HEK293T (cell line): ENCODE measurements at regions not wholly inside any gene's neighbourhood (a gene's known extent, or its start where the extent isn't known, plus 50 kb on each side); places are given as distances from the start of the nearest gene placed in this dataset.

Experiments used
- ARNT ChIP-seq: fragments of 450-650 bp; IDR thresholded peaks from 2 replicates; pipeline ENCODE4 v1.6.1; 2017; ENCODE audit warnings: mild to moderate bottlenecking
- BHLHE40 ChIP-seq: fragments of 450-650 bp; IDR thresholded peaks from 2 replicates; pipeline ENCODE4 v1.6.1; 2016; ENCODE audit warnings: mild to moderate bottlenecking, moderate library complexity, borderline replicate concordance
- CTBP1 ChIP-seq: fragments of 450-650 bp; IDR thresholded peaks from 2 replicates; pipeline ENCODE4 v1.6.1; 2016; ENCODE audit warnings: borderline replicate concordance
- FOXA1 ChIP-seq: fragments of 450-650 bp; IDR thresholded peaks from 2 replicates; pipeline ENCODE4 v1.6.1; 2016; ENCODE audit warnings: mild to moderate bottlenecking
- FOXK2 ChIP-seq: fragments of 450-650 bp; IDR thresholded peaks from 2 replicates; pipeline ENCODE4 v1.6.1; 2016; ENCODE audit warnings: mild to moderate bottlenecking
- FOXM1 ChIP-seq: fragments of 450-650 bp; IDR thresholded peaks from 2 replicates; pipeline ENCODE4 v1.6.1; 2017; ENCODE audit warnings: mild to moderate bottlenecking, borderline replicate concordance
- NFRKB ChIP-seq: fragments of 450-650 bp; IDR thresholded peaks from 2 replicates; pipeline ENCODE4 v1.6.1; 2016; ENCODE audit warnings: mild to moderate bottlenecking, moderate library complexity
- SP1 ChIP-seq: fragments of 450-650 bp; IDR thresholded peaks from 2 replicates; pipeline ENCODE4 v1.6.1; 2017
- SUZ12 ChIP-seq: fragments of 450-650 bp; IDR thresholded peaks from 2 replicates; pipeline ENCODE4 v1.6.1; 2016; ENCODE audit warnings: mild to moderate bottlenecking
- TARDBP ChIP-seq: fragments of 450-650 bp; IDR thresholded peaks from 2 replicates; pipeline ENCODE4 v1.6.1; 2016
- ZNF384 ChIP-seq: fragments of 450-650 bp; IDR thresholded peaks from 2 replicates; pipeline ENCODE4 v1.6.1; 2016
- TF ChIP-seq, protein P1 (sequence below): fragments of 450-650 bp; IDR thresholded peaks from 2 replicates; pipeline ENCODE4 v1.6.1; 2016

DNA sequence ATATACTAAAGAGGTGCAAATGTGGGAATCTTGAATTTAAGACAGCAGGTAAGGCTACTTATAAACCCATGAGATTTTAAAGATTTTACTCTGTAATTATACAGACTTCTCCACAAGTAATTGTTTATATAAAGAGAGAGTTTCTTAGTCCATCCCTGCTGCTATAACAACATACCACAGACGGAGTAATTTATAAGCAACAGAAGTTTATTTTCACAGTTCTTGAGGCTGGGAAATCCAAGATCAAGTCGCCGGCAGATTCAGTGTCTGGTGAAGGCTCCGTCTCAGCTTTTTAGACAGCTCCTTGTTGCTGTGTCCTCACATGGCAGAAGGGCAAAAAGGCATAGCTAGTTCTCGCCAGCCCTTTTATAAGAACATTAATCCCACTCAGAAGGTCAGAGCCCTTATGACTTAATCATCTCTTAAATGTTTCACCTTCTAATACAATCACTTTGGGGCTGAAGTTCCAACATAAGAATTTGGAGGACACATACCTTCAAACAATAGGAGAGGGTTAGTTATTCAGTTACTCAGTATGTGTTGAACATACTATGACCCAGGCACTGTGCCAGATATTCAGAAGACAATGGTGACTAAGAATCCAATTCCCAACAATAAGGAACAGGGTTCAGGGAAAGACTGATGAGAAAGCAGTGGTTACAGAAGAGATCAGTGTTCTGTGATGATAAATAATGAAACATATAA is 466.0 kb downstream of the RIT2 start:
- no peak for TF ChIP-seq CTBP1
- TF ChIP-seq FOXK2 = no peak
- TF ChIP-seq FOXM1 = no peak
- TF ChIP-seq FOXA1 = no peak
- TF ChIP-seq, protein P1, sequence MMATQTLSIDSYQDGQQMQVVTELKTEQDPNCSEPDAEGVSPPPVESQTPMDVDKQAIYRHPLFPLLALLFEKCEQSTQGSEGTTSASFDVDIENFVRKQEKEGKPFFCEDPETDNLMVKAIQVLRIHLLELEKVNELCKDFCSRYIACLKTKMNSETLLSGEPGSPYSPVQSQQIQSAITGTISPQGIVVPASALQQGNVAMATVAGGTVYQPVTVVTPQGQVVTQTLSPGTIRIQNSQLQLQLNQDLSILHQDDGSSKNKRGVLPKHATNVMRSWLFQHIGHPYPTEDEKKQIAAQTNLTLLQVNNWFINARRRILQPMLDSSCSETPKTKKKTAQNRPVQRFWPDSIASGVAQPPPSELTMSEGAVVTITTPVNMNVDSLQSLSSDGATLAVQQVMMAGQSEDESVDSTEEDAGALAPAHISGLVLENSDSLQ = no peak
- TF ChIP-seq ZNF384 = no peak
- no peak for TF ChIP-seq ARNT
- TF ChIP-seq TARDBP = no peak
- no peak for TF ChIP-seq NFRKB
- TF ChIP-seq BHLHE40 = no peak
- TF ChIP-seq SUZ12 = no peak
- no peak for TF ChIP-seq SP1
